ENCODE measurements at regions not wholly inside any gene's neighbourhood (a gene's known extent, or its start where the extent isn't known, plus 50 kb on each side); places are given as distances from the start of the nearest gene placed in this dataset.

GRCh38 chr2:15718944-15719323 is 127.3 kb downstream of the DDX1 start:
- Histone ChIP-seq H3K36me3 (ENCODE audit: control insufficient read depth in 5 of 5, insufficient read depth in 5 of 5, low read length in 5 of 5) (no peaks in the 10 kb centered on the region), H3K27me3 (ENCODE audit: control insufficient read depth in 5 of 5, insufficient read depth in 4 of 5, low read length in 5 of 5) (peaks cover 0 to 3% (median 2%) of the 10 kb centered on the region in 5 donors), H3K4me3 (ENCODE audit: low read depth in 1 of 5, low read length in 5 of 5) (no peak overlapping the region), H3K4me1 (ENCODE audit: control insufficient read depth in 5 of 5, insufficient read depth in 5 of 5, low read length in 5 of 5) (peaks cover 0 to 2% (median 0%) of the 10 kb centered on the region in 5 donors), H3K27ac (ENCODE audit: low read depth, low read length) (no peak overlapping the region), H3K9me3 (ENCODE audit: control insufficient read depth in 5 of 5, low read length in 5 of 5) (no peaks in the 10 kb centered on the region), H3K9ac (ENCODE audit: low read length in 5 of 5) (no peak overlapping the region)

- Histone ChIP-seq H3K27ac (ENCODE audit: low read depth, low read length) (no peak overlapping the region), H3K36me3 (ENCODE audit: control insufficient read depth in 5 of 5, insufficient read depth in 5 of 5, low read length in 5 of 5) (no peaks in the 10 kb centered on the region), H3K9ac (ENCODE audit: low read length in 5 of 5) (no peak overlapping the region), H3K4me1 (ENCODE audit: control insufficient read depth in 5 of 5, insufficient read depth in 5 of 5, low read length in 5 of 5) (peaks cover 0 to 2% (median 0%) of the 10 kb centered on the region in 5 donors), H3K27me3 (ENCODE audit: control insufficient read depth in 5 of 5, insufficient read depth in 4 of 5, low read length in 5 of 5) (peaks cover 0 to 3% (median 2%) of the 10 kb centered on the region in 5 donors), H3K4me3 (ENCODE audit: low read depth in 1 of 5, low read length in 5 of 5) (no peak overlapping the region), H3K9me3 (ENCODE audit: control insufficient read depth in 5 of 5, low read length in 5 of 5) (no peaks in the 10 kb centered on the region)
Measured at GRCh38 chr2:15719566-15720313, 128.1 kb downstream of the DDX1 start.

- Histone ChIP-seq H3K36me3 (ENCODE audit: control insufficient read depth in 5 of 5, insufficient read depth in 5 of 5, low read length in 5 of 5) (no peaks in the 10 kb centered on the region), H3K9me3 (ENCODE audit: control insufficient read depth in 5 of 5, low read length in 5 of 5) (no peaks in the 10 kb centered on the region), H3K9ac (ENCODE audit: low read length in 5 of 5) (no peak overlapping the region), H3K27ac (ENCODE audit: low read depth, low read length) (no peak overlapping the region), H3K4me1 (ENCODE audit: control insufficient read depth in 5 of 5, insufficient read depth in 5 of 5, low read length in 5 of 5) (peaks cover 0 to 2% (median 0%) of the 10 kb centered on the region in 5 donors), H3K27me3 (ENCODE audit: control insufficient read depth in 5 of 5, insufficient read depth in 4 of 5, low read length in 5 of 5) (peaks cover 0 to 5% (median 3%) of the 10 kb centered on the region in 5 donors), H3K4me3 (ENCODE audit: low read depth in 1 of 5, low read length in 5 of 5) (no peak overlapping the region)
Measured at GRCh38 chr2:15720561-15721307, 129.1 kb downstream of the DDX1 start.

DNA sequence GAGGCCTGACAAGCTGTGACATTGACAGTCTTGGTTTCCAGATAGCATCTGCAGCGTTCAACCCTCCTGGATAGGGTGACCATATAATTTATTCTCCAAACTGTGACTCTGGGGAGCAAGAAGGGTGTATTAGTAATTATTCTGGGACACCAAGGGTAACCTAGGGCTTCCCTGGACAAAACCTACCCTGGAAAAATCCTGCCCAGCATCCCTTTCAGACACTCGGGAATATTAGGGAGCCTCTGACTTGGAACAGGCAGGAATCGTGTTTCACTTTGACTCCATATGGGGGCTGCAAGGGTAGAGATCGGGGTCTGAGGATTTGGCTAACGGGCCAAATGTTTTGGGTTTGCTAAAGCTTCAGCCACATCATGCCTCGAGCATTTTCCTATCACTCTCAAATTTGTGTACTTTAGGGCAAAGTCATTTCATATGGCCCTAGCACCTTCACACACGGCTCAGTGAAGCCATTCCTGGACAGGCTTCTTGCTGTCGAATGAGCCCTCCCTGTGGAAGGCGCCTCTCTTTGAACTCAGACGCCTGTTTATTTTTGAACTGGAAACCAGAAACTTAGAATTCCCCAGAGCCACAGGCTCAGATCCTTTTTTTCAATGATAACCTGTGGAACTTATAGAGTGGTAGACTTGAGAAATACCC is 129.9 kb downstream of the DDX1 start:
- Histone ChIP-seq H3K9ac (ENCODE audit: low read length in 5 of 5) (no peak overlapping the region), H3K9me3 (ENCODE audit: control insufficient read depth in 5 of 5, low read length in 5 of 5) (no peaks in the 10 kb centered on the region), H3K4me3 (ENCODE audit: low read depth in 1 of 5, low read length in 5 of 5) (no peak overlapping the region)

DNA sequence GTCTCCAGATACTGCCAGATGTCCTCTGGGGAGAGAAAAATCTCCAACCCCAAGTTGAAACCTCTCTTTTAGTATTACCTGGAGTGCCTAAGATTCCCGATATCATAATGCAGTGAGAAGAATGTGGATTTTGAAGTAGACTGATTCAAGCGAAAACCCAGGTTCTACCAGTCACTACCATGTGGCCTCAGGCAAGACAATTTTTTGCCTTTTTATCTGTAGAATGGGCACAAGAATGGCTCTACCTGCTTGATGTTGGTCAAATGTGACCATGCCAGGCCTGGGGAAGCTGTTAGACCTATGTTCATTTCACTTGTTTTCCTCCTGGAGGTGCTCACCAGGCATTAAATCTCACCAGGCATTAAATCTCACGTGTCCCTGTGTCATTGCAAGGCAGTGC is 131.3 kb downstream of the DDX1 start:
- H3K9ac ChIP-seq (ENCODE audit: low read length in 5 of 5) = no peak overlapping the region
- H3K9me3 ChIP-seq (ENCODE audit: control insufficient read depth in 5 of 5, low read length in 5 of 5) = no peaks in the 10 kb centered on the region

More for the DNA sequence above, 129.9 kb downstream of the DDX1 start:
- H3K27ac ChIP-seq (ENCODE audit: low read depth, low read length) = no peak overlapping the region
- H3K27me3 ChIP-seq (ENCODE audit: control insufficient read depth in 5 of 5, insufficient read depth in 4 of 5, low read length in 5 of 5) = peaks cover 0 to 5% (median 3%) of the 10 kb centered on the region in 5 donors
- peaks cover 0 to 2% (median 0%) of the 10 kb centered on the region in 5 donors for H3K4me1 ChIP-seq (ENCODE audit: control insufficient read depth in 5 of 5, insufficient read depth in 5 of 5, low read length in 5 of 5)
- no peaks in the 10 kb centered on the region for H3K36me3 ChIP-seq (ENCODE audit: control insufficient read depth in 5 of 5, insufficient read depth in 5 of 5, low read length in 5 of 5)

GRCh38 chr2:15724235-15724634 is 132.6 kb downstream of the DDX1 start:
- H3K9ac ChIP-seq (ENCODE audit: low read length in 5 of 5) = no peak overlapping the region
- H3K36me3 ChIP-seq (ENCODE audit: control insufficient read depth in 5 of 5, insufficient read depth in 5 of 5, low read length in 5 of 5) = no peaks in the 10 kb centered on the region
- H3K27ac ChIP-seq (ENCODE audit: low read depth, low read length) = no peak overlapping the region
- peaks cover 0 to 5% (median 0%) of the 10 kb centered on the region in 5 donors for H3K27me3 ChIP-seq (ENCODE audit: control insufficient read depth in 5 of 5, insufficient read depth in 4 of 5, low read length in 5 of 5)
- peaks cover 0 to 2% (median 0%) of the 10 kb centered on the region in 5 donors for H3K4me1 ChIP-seq (ENCODE audit: control insufficient read depth in 5 of 5, insufficient read depth in 5 of 5, low read length in 5 of 5)
- H3K9me3 ChIP-seq (ENCODE audit: control insufficient read depth in 5 of 5, low read length in 5 of 5) = no peaks in the 10 kb centered on the region
- H3K4me3 ChIP-seq (ENCODE audit: low read depth in 1 of 5, low read length in 5 of 5) = no peak overlapping the region

More for the DNA sequence above, 131.3 kb downstream of the DDX1 start:
- Histone ChIP-seq H3K36me3 (ENCODE audit: control insufficient read depth in 5 of 5, insufficient read depth in 5 of 5, low read length in 5 of 5) (no peaks in the 10 kb centered on the region), H3K4me3 (ENCODE audit: low read depth in 1 of 5, low read length in 5 of 5) (no peak overlapping the region), H3K4me1 (ENCODE audit: control insufficient read depth in 5 of 5, insufficient read depth in 5 of 5, low read length in 5 of 5) (peaks cover 0 to 2% (median 0%) of the 10 kb centered on the region in 5 donors), H3K27ac (ENCODE audit: low read depth, low read length) (no peak overlapping the region), H3K27me3 (ENCODE audit: control insufficient read depth in 5 of 5, insufficient read depth in 4 of 5, low read length in 5 of 5) (peaks cover 0 to 5% (median 0%) of the 10 kb centered on the region in 5 donors)

DNA sequence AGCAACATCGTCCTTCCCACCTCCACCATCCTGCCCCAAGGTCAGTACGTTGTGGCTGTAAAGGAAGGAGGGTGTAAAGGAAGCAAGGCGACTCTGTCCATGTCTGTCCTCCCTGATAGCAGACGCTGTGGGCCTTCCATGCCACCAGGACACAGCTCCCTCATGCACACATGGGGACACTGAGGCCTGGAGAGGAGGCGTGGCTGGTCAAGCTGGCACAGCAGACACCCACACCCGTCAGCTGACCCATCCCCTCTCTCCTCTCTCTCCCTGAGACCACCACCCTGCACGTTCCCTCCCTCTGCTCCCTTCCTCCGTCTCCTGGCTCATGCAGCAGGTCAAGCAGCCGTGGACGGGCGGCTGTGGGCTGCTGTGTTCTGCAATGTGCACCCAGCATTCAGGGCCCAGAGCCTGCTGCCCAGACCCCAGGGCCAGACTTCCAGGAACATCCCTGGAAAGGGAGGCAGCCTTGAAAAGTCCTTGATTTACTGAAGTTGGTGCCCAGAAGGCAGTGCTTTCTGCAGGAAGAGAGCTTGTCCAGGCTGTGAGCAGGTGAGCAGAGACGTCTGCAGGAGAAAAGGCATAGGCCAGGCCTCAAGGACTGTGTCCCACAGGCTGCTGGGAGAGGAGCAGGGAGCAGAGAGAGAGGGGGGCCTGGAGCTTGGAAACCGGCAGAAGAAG is 133.6 kb downstream of the DDX1 start:
- Histone ChIP-seq H3K27ac (ENCODE audit: low read depth, low read length) (no peak overlapping the region), H3K4me1 (ENCODE audit: control insufficient read depth in 5 of 5, insufficient read depth in 5 of 5, low read length in 5 of 5) (peaks cover 4 to 7% (median 5%) of the 10 kb centered on the region in 5 donors), H3K9me3 (ENCODE audit: control insufficient read depth in 5 of 5, low read length in 5 of 5) (no peaks in the 10 kb centered on the region), H3K9ac (ENCODE audit: low read length in 5 of 5) (no peak overlapping the region), H3K36me3 (ENCODE audit: control insufficient read depth in 5 of 5, insufficient read depth in 5 of 5, low read length in 5 of 5) (no peaks in the 10 kb centered on the region), H3K27me3 (ENCODE audit: control insufficient read depth in 5 of 5, insufficient read depth in 4 of 5, low read length in 5 of 5) (peaks cover 0 to 5% (median 0%) of the 10 kb centered on the region in 5 donors), H3K4me3 (ENCODE audit: low read depth in 1 of 5, low read length in 5 of 5) (no peak overlapping the region)

GRCh38 chr2:15725782-15726112 is 134.1 kb downstream of the DDX1 start:
- no peaks in the 10 kb centered on the region for H3K9me3 ChIP-seq (ENCODE audit: control insufficient read depth in 5 of 5, low read length in 5 of 5)
- no peak overlapping the region for H3K27ac ChIP-seq (ENCODE audit: low read depth, low read length)
- H3K9ac ChIP-seq (ENCODE audit: low read length in 5 of 5) = no peak overlapping the region
- peaks cover 8 to 12% (median 9%) of the 10 kb centered on the region in 5 donors for H3K4me1 ChIP-seq (ENCODE audit: control insufficient read depth in 5 of 5, insufficient read depth in 5 of 5, low read length in 5 of 5)
- peaks cover 0 to 5% (median 0%) of the 10 kb centered on the region in 5 donors for H3K27me3 ChIP-seq (ENCODE audit: control insufficient read depth in 5 of 5, insufficient read depth in 4 of 5, low read length in 5 of 5)
- H3K4me3 ChIP-seq (ENCODE audit: low read depth in 1 of 5, low read length in 5 of 5) = no peak overlapping the region
- H3K36me3 ChIP-seq (ENCODE audit: control insufficient read depth in 5 of 5, insufficient read depth in 5 of 5, low read length in 5 of 5) = no peaks in the 10 kb centered on the region

- no peaks in the 10 kb centered on the region for H3K36me3 ChIP-seq (ENCODE audit: control insufficient read depth in 5 of 5, insufficient read depth in 5 of 5, low read length in 5 of 5)
- H3K4me1 ChIP-seq (ENCODE audit: control insufficient read depth in 5 of 5, insufficient read depth in 5 of 5, low read length in 5 of 5) = peaks cover 9 to 20% (median 16%) of the 10 kb centered on the region in 5 donors
- no peak overlapping the region for H3K27ac ChIP-seq (ENCODE audit: low read depth, low read length)
- H3K4me3 ChIP-seq (ENCODE audit: low read depth in 1 of 5, low read length in 5 of 5) = no peak overlapping the region
- H3K27me3 ChIP-seq (ENCODE audit: control insufficient read depth in 5 of 5, insufficient read depth in 4 of 5, low read length in 5 of 5) = peaks cover 0 to 5% (median 0%) of the 10 kb centered on the region in 5 donors
- no peak overlapping the region for H3K9ac ChIP-seq (ENCODE audit: low read length in 5 of 5)
- H3K9me3 ChIP-seq (ENCODE audit: control insufficient read depth in 5 of 5, low read length in 5 of 5) = no peaks in the 10 kb centered on the region
Measured at GRCh38 chr2:15726321-15727057, 134.8 kb downstream of the DDX1 start.

Data from subcutaneous abdominal adipose tissue (tissue), 5 donors.